SK-N-SH treated with all-trans-retinoic acid at 6 μM for 48 hours (cell line): ENCODE measurements at regions not wholly inside any gene's neighbourhood (a gene's known extent, or its start where the extent isn't known, plus 50 kb on each side); places are given as distances from the start of the nearest gene placed in this dataset.

Experiments
- ATAC-seq: fragments of 200-7000 bp; cut with Tn5 transposase; 3 replicates; pipeline ENCODE4 v1.9.1; 2020; ENCODE audit warnings: mild to moderate bottlenecking, moderate library complexity
- ARNTL ChIP-seq: fragments of 450-650 bp; formaldehyde crosslinking; IDR thresholded peaks from 2 replicates; pipeline ENCODE4 v1.5.0; 2020; ENCODE audit warnings: low read depth, mild to moderate bottlenecking, moderate library complexity, borderline replicate concordance
- BACH2 ChIP-seq: fragments of 250-450 bp; sonication (Bioruptor Pico); IDR thresholded peaks from 2 replicates; pipeline ENCODE4 v1.9.0; 2021; ENCODE audit warnings: mild to moderate bottlenecking, borderline replicate concordance
- CREB5 ChIP-seq: fragments of 250-450 bp; sonication (Bioruptor Pico); IDR thresholded peaks from 2 replicates; pipeline ENCODE4 v1.5.1; 2020; ENCODE audit warnings: low read depth, mild to moderate bottlenecking, moderate library complexity
- CSDC2 ChIP-seq: fragments of 250-450 bp; sonication (Bioruptor Pico); IDR thresholded peaks from 2 replicates; pipeline ENCODE4 v1.5.0; 2020; ENCODE audit warnings: mild to moderate bottlenecking, moderate library complexity
- CSRNP3 ChIP-seq: fragments of 250-450 bp; sonication (Bioruptor Pico); IDR thresholded peaks from 2 replicates; pipeline ENCODE4 v1.5.1; 2021; ENCODE audit warnings: mild to moderate bottlenecking, moderate library complexity
- ESRRG ChIP-seq: fragments of 250-450 bp; sonication (Bioruptor Pico); IDR thresholded peaks from 2 replicates; pipeline ENCODE4 v1.6.1; 2021; ENCODE audit warnings: mild to moderate bottlenecking
- GLIS3 ChIP-seq: fragments of 250-450 bp; sonication (Bioruptor Pico); IDR thresholded peaks from 2 replicates; pipeline ENCODE4 v1.5.0; 2020; ENCODE audit warnings: mild to moderate bottlenecking, moderate library complexity
- ISL1 ChIP-seq: fragments of 250-450 bp; sonication (Bioruptor Pico); IDR thresholded peaks from 2 replicates; pipeline ENCODE4 v2.1.2; 2022; ENCODE audit warnings: mild to moderate bottlenecking, moderate library complexity
- OSR1 ChIP-seq: fragments of 250-450 bp; sonication (Bioruptor Pico); IDR thresholded peaks from 2 replicates; pipeline ENCODE4 v1.8.0; 2022; ENCODE audit warnings: moderate library complexity, mild to moderate bottlenecking, inconsistent platforms
- PATZ1 ChIP-seq: fragments of 250-450 bp; sonication (Bioruptor Pico); IDR thresholded peaks from 2 replicates; pipeline ENCODE4 v1.8.0; 2020; ENCODE audit warnings: mild to moderate bottlenecking, moderate library complexity, borderline replicate concordance
- PPARA ChIP-seq: fragments of 250-450 bp; sonication (Bioruptor Pico); IDR thresholded peaks from 2 replicates; pipeline ENCODE4 v1.5.0; 2020; ENCODE audit warnings: mild to moderate bottlenecking, borderline replicate concordance
- RARB ChIP-seq: fragments of 250-450 bp; sonication (Bioruptor Pico); IDR thresholded peaks from 2 replicates; pipeline ENCODE4 v1.8.0; 2021; ENCODE audit warnings: mild to moderate bottlenecking, moderate library complexity
- TCF4 ChIP-seq: fragments of 250-450 bp; sonication (Bioruptor Pico); IDR thresholded peaks from 2 replicates; pipeline ENCODE4 v1.8.0; 2021; ENCODE audit warnings: mild to moderate bottlenecking, moderate library complexity, borderline replicate concordance
- TOX ChIP-seq: fragments of 250-450 bp; sonication (Bioruptor Pico); IDR thresholded peaks from 2 replicates; pipeline ENCODE4 v1.8.0; 2021; ENCODE audit warnings: mild to moderate bottlenecking, moderate library complexity, borderline replicate concordance
- TSHZ2 ChIP-seq: fragments of 250-450 bp; sonication (Bioruptor Pico); IDR thresholded peaks from 2 replicates; pipeline ENCODE4 v1.5.0; 2020; ENCODE audit warnings: mild to moderate bottlenecking, moderate library complexity
- ZC3H10 ChIP-seq: fragments of 250-450 bp; sonication (Bioruptor Pico); IDR thresholded peaks from 2 replicates; pipeline ENCODE4 v1.5.1; 2021; ENCODE audit warnings: mild to moderate bottlenecking, moderate library complexity
- ZFP3 ChIP-seq: fragments of 250-450 bp; sonication (Bioruptor Pico); IDR thresholded peaks from 2 replicates; pipeline ENCODE4 v1.5.0; 2020; ENCODE audit warnings: mild to moderate bottlenecking, moderate library complexity
- ZFP30 ChIP-seq: fragments of 450-650 bp; formaldehyde crosslinking; IDR thresholded peaks from 2 replicates; pipeline ENCODE4 v1.5.0; 2022; ENCODE audit warnings: mild to moderate bottlenecking, moderate library complexity
- ZNF565 ChIP-seq: fragments of 450-650 bp; formaldehyde crosslinking; conservative IDR thresholded peaks from 2 replicates; pipeline ENCODE4 v1.5.0; 2020; ENCODE audit warnings: low read depth, mild to moderate bottlenecking, moderate library complexity
- ZNF8 ChIP-seq: fragments of 450-650 bp; formaldehyde crosslinking; IDR thresholded peaks from 2 replicates; pipeline ENCODE4 v1.5.0; 2020; ENCODE audit warnings: mild to moderate bottlenecking, moderate library complexity
- TF ChIP-seq, protein P1 (sequence below): fragments of 250-450 bp; sonication (Bioruptor Pico); IDR thresholded peaks from 2 replicates; pipeline ENCODE4 v1.8.0; 2021; ENCODE audit warnings: low read depth, mild to moderate bottlenecking, moderate library complexity, borderline replicate concordance

DNA sequence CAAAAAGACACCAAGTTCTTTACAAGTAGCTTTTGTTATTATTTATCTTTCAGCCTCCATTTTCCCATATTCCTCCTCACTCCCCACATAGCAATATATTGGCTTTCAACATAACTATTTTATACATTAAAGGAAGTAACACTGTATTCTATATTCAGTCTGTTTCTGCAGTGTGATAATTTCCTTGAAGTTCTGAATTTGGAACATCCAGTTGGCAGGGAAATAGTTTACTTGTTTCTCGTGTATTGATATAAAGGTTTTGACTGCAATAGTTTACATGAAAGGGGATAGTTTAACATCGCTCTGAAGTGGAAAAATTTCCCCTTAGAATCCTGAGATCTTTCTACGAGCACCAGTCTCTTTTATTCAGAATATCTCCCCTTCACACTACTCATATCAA, 341.5 kb upstream of the ANO3 start:
- no peak for TF ChIP-seq GLIS3 (CRISPR knock-in tag)
- no peak for TF ChIP-seq ZFP30
- TF ChIP-seq RARB (CRISPR knock-in tag) = no peak
- TF ChIP-seq TSHZ2 (CRISPR knock-in tag) = no peak
- no peak for TF ChIP-seq ZNF565 (CRISPR knock-in tag)
- no peak for TF ChIP-seq PPARA (CRISPR knock-in tag)
- TF ChIP-seq CREB5 = no peak
- no peak for TF ChIP-seq ISL1 (CRISPR knock-in tag)
- no peak for TF ChIP-seq TCF4 (CRISPR knock-in tag)
- TF ChIP-seq PATZ1 = no peak
- TF ChIP-seq, protein P1, sequence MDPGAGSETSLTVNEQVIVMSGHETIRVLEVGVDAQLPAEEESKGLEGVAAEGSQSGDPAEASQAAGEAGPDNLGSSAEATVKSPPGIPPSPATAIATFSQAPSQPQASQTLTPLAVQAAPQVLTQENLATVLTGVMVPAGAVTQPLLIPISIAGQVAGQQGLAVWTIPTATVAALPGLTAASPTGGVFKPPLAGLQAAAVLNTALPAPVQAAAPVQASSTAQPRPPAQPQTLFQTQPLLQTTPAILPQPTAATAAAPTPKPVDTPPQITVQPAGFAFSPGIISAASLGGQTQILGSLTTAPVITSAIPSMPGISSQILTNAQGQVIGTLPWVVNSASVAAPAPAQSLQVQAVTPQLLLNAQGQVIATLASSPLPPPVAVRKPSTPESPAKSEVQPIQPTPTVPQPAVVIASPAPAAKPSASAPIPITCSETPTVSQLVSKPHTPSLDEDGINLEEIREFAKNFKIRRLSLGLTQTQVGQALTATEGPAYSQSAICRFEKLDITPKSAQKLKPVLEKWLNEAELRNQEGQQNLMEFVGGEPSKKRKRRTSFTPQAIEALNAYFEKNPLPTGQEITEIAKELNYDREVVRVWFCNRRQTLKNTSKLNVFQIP = no peak
- TF ChIP-seq CSRNP3 (CRISPR knock-in tag) = no peak
- no peak for TF ChIP-seq ARNTL (CRISPR knock-in tag)
- TF ChIP-seq, all 23 proteins: peak for 0
- no peak for ATAC-seq

DNA sequence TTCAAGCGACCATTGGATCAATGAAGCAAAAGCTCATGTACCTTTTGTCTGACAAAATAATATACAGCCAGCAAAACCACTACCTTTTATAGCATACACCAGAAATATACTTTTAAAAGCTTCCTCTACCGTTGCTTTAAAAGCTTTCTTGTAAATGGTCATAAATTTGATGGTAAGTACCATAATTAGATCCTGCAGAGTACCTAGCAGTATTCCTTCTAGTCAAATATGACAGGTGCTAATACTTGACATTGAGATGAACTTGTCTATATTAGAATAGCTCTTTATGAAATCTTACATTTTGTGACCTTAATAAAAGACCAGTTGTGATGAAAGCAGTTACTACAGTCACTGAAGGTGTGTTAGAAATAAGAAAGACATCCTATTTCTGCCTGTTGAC, 340.5 kb upstream of the ANO3 start:
- TF ChIP-seq PATZ1 (no peak), ZC3H10 (CRISPR knock-in tag) (no peak), OSR1 (CRISPR knock-in tag) (no peak), CSDC2 (CRISPR knock-in tag) (no peak), GLIS3 (CRISPR knock-in tag) (no peak), BACH2 (CRISPR knock-in tag) (no peak), CSRNP3 (CRISPR knock-in tag) (no peak), RARB (CRISPR knock-in tag) (no peak), ZNF565 (CRISPR knock-in tag) (no peak), ZNF8 (CRISPR knock-in tag) (no peak), ISL1 (CRISPR knock-in tag) (no peak), CREB5 (no peak), TOX (CRISPR knock-in tag) (no peak), ZFP3 (no peak), ESRRG (no peak), ZFP30 (no peak)
- TF ChIP-seq, protein P1 = no peak
- no peak for ATAC-seq
